Stimulated activated CD4-positive, alpha-beta T cell treated with anti-CD3 and anti-CD28 coated beads, Interleukin-4, amount 100 ng/mL, for 4 hours (primary cell): ENCODE measurements at regions not wholly inside any gene's neighbourhood (a gene's known extent, or its start where the extent isn't known, plus 50 kb on each side); places are given as distances from the start of the nearest gene placed in this dataset.
"Not testable (repeated sequence)": the region's sequence is repeated elsewhere in the genome, so short reads cannot be mapped to it uniquely, and the experiment has no call there.

Experiments used
- DNase-seq, 2 experiments: peaks; one replicate each; pipeline ENCODE4 v3.0.0-alpha.2; 2020

DNA sequence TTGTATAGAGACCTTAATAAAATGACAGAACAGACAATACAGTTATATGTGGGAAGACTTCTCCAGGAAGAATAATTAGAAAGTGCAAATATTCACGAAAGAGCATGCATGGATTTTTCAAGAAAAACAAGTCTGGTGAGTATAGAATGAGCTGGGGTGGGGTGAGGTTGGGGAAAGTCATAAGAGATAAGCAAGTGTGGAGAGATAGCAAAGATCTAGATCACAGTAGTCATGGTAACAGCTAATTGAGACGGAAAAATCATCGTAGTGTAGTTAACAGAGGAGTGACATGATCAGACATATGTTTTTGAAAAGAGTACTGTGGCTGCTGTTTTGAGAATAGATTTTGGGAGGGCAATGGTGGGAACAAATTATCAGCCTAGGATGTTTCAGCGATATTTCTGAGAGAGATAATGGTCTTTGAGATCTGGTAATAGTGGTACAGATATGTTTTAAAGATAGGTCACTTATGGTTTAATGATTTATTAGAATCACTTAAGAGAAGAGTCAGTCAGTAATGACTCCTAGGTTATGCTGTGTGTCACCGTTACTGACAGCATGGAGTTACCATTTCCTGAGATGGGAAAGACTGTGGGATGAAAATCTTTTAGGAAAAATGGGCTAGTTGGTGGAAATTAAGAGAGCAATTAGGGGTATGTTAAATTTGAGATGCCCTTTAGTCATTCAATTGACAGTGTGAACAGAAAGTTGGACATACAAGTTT, 248.5 kb upstream of the SLC8A1 start:
- DNase-seq, result no peak

DNA sequence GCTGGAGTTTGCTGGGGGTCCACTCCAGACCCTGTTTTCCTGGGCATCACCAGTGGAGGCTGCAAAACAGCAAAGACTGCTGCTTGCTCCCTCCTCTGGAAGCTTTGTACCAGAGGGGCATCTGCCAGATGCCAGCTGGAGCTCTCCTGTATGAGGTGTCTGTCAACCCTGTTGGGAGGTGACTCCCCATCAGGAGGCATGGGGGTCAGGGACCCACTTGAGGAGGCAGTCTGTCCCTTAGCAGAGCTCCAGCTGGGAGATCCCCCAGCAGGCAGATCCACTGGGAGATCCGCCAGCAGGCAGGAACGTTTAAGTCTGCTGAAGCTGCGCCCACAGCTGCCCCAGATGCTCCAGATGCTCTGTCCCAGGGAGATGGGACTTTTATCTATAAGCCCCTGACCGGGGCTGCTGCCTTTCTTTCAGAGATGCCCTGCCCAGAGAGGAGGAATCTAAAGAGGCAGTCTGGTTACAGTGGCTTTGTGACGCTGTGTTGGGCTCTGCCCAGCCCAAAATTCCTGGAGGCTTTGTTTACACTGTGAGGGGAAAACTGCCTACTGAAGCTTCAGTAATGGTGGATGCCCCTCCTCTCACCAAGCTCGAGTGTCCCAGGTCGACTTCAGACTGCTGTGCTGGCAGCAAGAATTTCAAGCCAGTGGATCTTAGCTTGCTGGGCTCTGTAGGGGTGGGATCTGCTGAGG, 260.5 kb upstream of the SLC8A1 start:
- DNase-seq, result not testable (repeated sequence)

DNA sequence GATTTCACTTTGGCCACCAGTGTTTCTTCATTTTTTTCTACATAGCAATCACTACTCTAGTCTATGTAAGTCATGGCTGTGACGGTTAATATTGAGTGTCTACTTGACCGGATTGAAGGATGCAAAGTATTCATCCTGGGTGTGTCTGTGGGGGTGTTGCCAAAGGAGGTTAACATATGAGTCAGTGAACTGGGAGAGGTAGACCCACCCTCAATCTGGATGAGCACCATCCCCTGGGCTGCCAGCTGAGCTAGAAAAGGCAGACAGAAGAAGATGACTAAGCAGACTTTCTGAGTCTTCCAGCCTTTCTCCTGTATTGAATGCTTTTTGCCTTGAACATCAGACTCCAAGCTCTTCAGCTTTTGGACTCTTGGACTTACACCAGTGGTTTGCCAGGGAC, 265.0 kb upstream of the SLC8A1 start:
- DNase-seq, result no peak

DNA sequence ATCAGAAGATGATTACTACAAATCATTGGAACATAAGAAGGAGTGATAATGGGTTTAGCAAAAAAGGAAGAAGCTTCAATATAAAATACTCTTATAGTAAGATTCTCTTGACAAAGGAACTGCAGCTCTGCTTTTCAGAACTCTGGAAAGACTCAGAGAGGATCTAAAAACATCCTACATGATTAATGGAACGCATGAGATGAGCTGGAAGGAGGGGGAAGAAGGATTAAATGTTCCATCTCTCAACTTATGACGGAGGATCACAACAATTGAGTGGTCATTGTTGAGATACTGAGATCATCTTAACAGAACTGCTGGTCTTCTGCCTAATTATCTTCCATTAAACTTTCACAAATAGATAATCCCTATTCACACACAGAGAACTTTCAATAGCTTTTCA, 267.5 kb upstream of the SLC8A1 start:
- DNase-seq, result no peak

DNA sequence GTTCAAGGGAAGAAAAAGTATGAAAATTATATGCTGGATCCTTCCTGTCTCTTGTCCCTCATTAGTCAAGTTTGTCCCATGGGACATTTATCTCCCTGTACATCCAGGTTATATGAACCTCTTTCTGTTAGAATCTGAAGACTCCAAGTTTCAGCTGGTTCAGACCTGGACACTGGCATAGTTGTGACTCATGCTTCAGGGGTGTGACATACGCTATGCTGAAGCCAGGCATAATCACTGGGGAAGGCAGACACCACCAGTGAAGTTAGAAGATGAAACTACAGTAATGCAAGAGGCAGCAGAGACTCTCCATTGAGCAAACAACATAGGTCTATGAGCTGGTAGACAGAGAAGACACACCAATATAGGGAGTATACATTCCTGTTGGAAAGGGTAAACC, 269.7 kb upstream of the SLC8A1 start:
- DNase-seq, result no peak

DNA sequence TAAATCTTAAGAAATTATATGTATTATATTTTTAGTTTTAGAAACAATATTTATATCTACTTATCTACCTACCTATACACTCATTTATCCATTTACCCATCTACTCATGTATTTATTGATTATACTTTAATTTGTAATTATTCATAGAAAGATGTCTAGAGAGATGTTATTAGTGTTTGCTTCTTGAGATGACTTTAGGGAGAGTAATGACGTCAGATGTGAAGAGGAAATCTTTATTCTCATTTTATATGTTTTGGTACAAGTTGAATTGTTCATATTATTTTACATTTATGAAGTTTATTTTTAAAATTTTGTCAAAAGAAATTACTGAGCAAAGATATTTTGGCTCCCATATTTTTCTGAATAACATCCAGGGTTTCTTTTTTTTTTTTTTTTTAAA, 271.3 kb upstream of the SLC8A1 start:
- no peak for DNase-seq

DNA sequence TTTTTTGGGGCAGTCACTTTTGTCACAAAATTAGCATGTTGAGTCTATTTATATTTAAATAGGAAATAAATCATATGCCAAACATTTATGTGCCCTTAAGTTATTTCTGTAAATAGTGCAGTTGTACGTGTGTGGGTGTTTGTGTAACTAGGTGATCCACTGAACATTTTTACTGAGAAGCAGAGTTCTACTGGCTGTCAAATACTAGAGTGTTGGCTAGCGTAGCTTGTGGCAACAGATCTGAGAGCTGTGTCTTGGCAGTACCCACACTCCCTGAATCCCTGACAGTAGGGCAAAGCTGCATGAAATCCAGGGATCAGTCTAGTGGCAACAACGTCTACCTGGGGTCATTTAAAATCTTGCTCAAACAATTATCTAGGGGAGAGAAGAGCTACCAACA, 273.1 kb upstream of the SLC8A1 start:
- DNase-seq, result no peak

DNA sequence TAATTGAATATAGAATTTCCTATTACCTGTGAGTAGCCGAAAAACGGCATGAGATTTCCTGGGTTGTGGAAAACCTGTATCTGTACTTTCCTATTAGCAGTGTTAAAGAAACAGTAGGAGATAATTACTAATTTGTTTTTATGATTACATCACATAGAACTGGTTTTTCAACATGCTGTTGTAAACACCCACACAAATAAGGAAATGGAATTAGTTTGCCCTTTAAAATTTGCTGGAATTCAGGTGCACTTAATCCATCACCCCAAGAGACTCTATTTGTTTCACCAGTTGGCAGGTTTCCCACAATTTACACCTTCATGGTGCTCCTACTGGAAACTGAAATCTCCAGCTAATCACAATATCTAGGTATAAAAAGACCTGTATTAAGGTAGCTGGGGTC, 274.1 kb upstream of the SLC8A1 start:
- DNase-seq, result no peak

DNA sequence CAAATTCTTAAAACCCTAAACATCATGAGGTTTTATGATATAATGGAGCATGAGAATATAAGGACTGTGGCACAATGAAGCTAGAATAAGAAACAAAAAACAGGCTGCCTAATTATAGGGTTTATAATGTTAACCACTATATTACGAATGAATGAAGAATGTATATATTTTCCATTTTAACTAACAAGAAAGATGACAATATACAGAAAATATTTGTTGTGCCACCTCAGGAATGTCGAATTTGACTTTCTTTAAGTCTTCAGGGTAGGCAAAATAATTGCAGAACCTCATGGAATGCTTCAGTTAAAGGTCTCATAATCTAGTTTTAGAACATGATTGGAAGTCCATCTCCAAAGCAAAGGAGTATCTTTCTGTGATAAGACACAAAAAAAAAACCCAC, 282.9 kb upstream of the SLC8A1 start:
- DNase-seq, result no peak

DNA sequence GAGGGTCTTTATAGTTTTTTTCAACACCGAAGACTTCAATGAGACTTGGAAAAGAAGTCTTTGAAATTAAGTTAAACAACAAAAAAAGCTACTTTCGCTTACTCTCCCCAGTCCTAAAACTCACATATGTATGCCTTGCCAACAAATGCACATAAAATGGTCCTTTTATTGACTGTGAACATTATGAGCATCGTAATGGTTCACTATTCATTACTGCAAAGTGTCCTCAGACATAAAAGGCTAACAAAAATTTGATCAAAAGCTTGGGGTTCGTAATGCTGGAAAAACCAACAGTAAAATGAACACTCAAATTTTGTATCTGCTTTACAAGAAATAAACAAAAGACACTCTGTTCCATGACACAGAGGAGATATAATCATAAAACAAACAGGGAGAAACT, 285.3 kb upstream of the SLC8A1 start:
- no peak for DNase-seq

DNA sequence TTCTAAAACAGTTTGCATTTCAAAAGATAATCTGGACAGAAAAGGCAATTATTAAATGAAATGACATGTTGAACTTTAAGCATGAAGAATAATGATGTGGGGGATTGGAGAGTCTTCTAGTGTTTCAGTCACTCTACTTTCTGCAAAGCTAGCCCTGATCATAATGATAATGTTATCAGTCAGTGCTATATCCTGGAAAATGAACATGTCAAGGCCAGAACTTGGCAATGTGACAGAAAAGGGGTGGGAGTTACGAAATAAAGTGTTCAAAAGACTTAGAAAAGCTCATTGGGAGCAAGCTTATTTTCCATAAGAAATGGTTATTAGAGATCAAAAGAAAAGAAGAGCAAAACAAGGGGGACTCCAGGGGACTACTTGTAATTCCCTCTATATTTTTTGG, 288.5 kb upstream of the SLC8A1 start:
- DNase-seq, result no peak

DNA sequence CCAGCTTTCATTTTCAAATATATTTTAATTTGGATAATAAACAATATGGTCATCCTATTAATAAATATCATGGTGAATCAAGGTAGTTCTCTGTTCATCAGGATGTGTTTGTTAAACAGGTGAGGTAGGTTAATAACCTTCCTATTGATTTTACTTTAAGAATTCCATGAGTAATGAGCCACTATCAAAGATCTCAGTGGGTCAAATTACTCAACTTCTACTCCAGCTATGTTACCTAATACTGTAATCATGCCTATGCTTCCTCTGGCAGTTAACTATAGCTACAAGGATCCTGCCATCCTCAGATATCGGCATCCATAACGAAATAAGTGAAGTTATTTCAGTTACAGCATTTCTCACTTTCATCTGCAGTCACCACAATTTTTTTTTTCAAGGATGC, 289.6 kb upstream of the SLC8A1 start:
- no peak for DNase-seq

DNA sequence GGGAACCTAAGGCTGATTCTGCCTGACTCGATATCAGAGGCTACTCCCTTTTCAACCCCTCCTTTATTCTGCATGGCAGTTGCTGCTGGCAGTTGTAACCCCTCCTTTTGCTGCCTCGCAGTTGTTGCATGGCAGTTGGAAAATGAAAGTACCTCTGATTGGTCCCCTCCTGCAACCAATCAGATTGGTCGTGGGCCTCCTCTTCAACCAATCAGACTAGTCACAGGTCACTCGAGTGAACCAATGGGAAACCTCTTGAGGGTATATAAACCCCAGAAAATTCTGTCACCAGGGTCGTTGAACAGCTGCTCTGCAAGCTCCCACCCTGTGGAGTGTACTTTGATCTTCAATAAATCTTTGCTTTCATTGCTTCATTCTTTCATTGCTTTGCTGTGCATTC, 294.3 kb upstream of the SLC8A1 start:
- DNase-seq, result no peak

DNA sequence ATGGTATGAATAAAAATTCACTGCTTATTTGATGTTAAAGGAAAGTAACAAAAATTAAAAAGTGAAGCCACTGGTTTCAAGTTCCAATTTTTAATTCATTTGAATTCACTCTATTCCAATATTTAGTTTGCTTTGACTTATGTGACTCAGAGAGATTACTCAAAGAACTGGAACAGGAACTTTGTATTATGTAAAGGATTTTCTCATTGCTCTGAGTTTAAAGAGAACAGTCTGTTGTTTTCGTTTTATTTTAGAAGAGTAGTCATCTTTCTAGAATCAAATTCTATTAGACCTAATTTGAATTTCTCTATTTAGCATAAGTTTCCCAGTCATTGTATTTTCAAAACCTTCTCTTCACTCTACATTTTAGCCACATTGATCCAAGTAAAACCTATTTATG, 300.1 kb upstream of the SLC8A1 start:
- DNase-seq, result no peak

DNA sequence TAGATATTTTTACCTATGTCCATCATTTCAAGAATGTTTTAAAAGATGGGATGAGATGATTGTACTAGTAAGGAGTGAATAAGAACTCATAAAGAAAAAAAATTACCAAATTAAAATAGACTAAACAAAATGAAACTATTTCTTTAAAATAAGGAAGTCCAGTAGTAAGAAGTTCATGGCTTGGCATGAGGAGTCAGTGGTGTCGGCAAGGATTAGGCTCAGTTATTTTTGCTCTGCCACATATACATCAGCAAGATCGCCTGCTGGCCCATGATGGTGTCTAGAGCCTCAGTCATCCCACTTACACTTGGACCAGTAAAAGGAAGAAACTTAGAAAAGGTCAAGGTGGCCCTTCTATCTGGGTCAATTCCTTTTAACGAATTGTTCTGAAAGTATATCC, 300.9 kb upstream of the SLC8A1 start:
- no peak for DNase-seq

DNA sequence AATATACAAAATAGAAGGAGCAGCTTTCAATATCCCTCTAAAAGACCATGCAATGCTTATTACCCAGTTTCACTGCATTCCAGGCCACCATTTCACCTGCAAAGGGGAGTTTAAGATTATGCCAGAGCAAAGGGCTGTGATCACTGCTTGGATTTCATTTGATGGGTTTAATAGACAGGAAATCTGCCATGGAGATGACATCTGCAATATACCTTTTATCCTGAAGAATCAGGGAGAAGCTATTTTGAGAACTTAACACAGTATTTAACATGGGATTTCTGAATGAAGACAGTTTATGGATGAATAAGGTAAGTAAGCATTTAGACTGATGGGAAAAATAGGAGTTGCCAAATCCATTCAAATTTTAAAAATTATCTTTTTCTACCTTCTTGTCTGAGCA, 303.0 kb upstream of the SLC8A1 start:
- DNase-seq, result no peak

DNA sequence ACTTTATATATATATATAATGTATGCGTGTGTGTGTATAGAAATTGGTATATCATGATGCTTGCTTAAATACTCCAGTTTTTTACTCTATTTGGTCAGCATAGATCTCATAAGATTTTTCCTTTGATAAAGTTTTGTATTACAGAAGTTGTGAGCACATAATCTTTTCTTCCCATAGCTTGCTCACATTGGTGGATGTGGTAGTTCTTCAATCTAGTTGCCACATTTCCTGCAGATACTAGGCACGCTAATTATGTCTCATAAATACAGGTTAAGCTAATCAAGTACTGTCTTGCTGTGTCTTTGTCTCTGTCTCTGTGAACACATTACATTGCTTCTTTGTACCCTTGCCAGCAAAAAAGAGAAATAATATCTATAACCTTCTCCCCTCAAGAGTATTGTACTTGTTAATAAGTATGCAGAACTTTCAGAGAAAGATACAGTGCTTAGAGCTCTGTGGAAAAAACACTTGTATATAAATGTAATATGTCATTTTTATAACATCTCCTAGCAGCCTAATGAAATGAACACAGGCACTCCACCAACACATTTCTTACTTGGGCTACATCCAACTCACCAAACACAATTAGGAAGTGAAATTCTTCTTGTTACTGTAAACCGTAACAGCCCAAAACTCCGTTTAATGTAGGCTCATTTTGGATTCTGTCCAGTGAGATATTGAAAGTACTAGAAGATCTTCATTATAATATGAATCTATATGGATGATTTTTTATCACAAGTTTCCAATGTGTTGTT, 306.7 kb upstream of the SLC8A1 start:
- no peak for DNase-seq

DNA sequence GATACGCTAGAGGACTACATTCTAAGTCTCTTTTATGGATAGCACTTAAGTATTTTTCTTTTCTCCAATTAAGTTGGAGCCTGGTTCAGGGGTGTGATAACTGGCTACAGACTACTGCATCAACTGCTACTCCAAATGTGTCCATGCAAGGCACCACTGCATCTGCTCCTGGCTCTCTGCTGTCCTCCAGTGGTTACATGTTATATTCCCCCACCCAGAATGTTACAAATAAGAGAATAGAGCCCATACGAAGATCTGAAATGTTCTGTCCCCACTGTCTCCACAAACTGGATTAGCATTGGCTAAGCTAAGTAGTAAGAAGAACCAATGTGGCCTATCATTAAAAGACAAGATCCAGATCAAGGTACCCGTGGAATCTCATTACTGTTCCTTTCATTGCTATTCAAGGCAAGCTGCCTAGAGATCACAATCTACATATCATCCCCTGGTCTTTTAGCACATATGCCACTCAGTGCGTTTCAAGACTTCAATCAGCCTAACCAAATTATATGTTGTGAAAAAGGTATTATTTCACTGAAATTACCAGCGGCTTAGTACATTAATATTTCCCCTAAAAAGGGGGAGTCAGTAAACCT, 308.3 kb upstream of the SLC8A1 start:
- DNase-seq, result no peak

DNA sequence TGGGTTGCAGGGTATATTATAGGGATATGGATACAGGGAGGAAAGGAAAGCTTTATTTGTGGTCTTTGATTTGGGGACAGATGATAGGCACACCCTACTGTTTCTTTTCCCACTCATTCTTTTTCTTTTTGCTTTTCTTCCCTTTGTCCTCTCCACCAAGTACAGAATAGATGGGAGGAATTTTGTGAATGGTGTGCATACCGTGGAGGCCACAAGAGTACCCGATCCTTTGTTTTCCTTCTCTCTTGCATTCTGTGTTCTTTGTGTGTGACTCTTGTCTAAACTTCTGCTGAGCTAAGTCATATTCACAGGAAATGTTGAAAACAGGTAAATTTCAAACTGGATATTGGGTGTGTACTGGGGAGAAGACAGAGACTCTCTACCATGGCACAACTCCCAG, 321.4 kb upstream of the SLC8A1 start:
- no peak for DNase-seq

DNA sequence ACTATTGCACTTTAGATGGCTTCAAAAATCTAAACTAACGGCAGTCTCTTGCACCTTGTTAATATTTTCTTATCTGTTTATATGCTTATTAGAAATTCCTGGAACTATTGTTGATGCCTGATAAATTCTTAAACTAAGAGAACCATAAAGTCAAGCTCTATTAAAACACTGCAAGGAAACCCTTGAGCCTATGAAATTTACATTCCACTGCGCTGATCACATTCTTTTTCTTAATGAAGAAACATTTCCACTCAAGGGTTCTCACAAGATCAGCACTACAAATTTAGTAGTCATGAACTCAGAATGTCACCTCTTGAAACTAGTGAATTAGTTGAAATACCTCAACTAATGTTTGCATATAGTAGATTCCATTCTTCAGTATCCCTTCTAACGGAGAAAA, 331.8 kb upstream of the SLC8A1 start:
- no peak for DNase-seq

DNA sequence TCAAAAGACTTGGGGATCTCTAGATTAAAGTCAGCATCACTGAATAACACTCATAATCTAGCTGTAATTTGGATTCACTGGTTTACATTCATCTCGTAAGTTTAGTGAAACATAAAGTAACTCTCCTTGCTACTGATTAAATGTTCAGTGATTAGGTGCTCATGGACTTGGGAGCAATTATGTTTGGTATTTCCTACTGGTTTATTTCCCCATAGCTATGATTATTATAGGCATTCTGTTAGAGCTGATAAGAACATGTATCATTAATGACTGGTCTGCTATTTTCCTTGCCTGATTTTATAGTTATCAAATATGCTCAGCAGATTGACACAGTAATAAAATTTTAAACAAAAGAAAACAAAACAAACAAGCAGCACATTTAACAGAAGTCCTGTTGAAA, 334.7 kb upstream of the SLC8A1 start:
- no peak for DNase-seq

DNA sequence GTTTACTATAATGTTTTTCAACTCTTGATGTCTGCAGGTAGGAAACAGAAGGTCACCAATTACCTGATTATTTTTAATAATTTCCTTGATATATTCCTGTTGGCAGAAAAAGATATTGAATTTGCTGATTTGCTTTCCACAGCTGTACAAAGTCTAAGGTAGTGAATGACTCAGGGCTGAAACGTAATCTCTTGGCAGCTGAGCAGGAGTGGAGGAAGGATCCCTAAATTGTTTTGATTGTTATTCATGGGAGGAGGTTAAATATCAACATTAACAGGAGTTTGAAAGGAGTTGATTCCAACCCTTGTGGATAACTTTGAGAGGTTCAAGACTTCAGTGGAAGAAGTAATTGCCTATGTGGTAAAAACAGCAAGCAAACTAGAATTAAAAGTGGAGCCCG, 345.2 kb upstream of the SLC8A1 start:
- no peak for DNase-seq

DNA sequence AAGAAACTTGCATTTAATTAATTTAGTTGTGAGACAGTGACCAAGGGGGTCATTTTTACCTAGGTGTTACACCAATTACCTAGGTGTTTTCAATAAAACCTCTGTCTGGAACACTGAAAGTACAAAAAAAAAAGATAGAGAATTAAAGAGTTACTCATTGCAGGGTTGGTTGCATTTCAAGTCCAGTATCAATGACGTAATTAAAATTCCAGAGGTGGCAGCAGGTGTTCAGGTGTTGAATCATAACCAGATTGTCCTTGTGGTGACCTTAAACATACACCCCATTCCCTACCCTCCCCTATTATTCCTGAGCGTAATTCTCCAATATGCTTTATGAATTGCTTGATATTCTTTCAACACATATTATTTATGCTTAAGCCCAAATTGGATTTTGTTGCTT, 352.0 kb upstream of the SLC8A1 start:
- no peak for DNase-seq

DNA sequence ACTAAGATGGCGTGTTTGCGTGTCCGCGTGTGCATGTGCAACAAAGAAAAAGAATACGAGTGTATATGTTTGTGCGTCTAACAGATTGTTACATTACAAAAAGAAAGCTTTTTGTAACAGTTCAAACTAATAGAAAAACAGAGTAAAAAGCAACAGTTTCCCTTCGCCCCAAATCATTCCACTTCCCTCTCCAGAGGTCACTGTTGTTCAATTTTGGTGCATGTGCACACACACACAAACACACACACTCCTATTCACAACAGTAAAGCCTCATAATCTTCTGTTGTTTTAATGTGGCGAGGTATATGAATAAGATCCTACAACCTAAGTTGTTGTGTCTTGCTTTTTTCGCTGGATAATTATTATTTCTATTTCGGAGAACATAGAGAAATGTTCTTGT, 357.3 kb upstream of the SLC8A1 start:
- DNase-seq, result no peak
